ENCODE measurements at regions not wholly inside any gene's neighbourhood (a gene's known extent, or its start where the extent isn't known, plus 50 kb on each side); places are given as distances from the start of the nearest gene placed in this dataset.

- DNase-seq: peak; percentile 22
These were observed 78.5 kb downstream of the RPLP1 start for GRCh38 chr15:69530991-69531664.

DNA sequence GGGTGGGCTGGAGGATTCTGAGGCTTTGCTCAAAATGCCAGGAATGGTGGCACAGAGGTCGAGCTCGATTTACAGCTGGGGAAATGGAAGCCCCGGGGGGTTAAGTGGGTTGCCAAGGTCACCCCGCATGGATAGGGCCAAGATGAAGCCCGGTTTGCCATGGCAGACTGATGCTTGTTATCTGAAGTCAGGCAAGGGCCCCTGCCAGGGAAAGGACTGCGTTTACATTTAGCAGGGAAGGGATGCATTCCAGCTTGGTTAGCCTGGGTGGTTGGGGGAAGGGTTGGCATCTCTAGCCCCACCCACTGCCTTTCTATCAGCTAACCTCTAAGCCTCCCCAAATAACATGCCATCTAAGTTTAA lies 79.0 kb downstream of the RPLP1 start:
- peak; percentile 34 for DNase-seq

DNA sequence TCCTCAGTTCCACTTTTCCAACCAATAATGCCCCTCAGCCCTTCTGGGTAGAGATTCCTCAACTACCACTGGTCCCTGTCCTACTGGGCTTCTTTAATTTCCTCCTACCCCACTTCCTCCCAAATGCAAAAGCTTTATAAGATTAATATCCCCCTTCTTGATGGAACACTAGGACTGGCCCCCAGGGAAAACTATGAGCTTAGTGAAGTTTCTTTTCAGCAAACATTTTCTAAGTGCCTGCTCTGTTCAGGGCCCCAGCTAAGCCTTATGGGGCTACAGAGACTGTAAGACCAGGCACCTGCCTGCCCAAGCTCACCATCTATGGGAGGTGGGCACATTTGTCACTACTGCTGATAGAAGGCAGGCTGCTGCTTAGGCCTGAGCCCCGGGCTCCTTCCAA lies 79.4 kb downstream of the RPLP1 start:
- no peak for DNase-seq

DNA sequence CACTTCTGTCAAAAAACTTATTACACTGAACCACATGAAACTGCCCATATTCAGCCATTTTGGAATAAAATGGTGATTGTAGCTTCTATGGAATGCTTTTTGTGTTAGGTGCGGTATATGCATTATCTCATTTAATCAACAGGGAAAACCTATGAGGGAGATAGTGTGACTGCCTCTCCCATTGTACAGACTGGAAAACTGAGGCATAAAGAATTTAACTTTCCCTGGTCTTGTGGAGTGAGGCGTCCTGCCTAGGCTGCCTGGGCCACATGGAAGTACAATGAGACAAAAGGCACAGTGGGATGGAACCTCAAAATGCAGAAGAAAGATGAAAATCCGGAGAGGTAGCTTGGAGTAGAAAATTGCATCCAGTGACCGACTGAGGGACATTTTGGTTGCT lies 80.2 kb downstream of the RPLP1 start:
- no peak for DNase-seq

DNA sequence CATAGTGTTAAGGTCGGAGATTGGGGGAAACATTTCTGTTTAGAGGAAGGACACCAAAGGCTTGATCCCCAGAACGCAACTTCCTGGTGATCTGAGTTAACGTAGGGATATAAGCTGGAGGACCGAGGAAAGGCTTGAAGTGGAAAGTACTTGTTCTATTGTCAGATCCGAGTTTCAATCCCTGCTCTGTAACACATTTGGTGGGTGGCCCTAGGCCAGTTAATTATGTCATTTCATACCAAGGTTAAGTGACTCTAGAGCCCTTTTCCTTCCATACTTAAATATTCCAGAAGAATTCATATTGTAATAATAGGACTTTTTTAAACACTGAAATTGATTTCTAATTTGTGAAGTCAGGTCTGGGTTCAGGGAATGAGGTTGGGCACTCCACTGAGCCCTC lies 80.9 kb downstream of the RPLP1 start:
- no peak for DNase-seq

DNA sequence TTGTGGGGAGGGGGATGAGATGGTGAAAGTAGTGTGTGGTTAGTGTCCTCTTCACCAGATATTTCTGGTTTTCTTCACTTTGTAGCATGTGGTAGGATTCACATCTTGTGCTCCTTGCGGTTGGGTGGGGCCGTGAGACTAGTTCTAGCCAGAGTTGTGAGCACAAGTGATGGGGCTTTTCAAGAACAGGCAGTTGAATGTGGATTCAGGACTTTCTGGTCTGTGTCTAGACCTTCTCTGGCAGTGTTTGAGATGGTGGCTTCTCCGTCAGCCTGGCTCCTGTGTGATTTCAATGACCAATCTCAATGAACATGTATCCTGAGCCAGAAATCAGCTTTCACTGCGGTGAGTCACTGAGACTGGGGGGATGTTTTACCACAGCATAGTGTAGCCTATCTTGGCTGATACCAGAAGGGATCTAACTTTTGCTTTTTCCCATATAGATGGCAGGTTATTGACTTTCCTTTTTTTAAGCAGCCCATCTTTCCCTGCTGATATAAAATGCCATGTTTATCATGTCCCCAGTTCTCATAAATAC lies 82.6 kb downstream of the RPLP1 start:
- DNase-seq: no peak

- DNase-seq: no peak
These were observed 83.4 kb downstream of the RPLP1 start for GRCh38 chr15:69535998-69536397.

- peak; percentile 50 for DNase-seq
These were observed 84.3 kb downstream of the RPLP1 start for GRCh38 chr15:69536726-69537512.

DNA sequence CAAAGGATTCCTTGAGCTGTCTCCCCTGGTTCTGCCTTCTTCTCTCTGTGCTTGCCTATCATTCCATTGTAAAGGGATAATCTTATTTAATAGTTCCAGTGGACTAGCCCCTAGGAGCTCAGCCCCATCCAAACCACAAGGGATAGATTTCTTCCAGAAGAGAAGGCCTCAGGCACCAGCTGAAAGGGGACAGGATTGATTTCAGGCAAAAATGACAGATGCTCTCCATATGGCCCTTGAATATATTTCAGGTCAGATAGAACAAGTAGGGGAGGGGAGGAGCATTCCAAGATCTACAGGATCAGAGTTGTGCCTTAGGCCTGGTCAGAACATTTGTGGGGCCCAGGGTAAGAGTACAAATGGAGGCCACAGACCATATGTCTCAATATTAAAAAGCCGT lies 85.3 kb downstream of the RPLP1 start:
- peak; percentile 85 for DNase-seq

GRCh38 chr15:69538379-69538778 lies 85.8 kb downstream of the RPLP1 start:
- DNase-seq: peak; percentile 45

DNA sequence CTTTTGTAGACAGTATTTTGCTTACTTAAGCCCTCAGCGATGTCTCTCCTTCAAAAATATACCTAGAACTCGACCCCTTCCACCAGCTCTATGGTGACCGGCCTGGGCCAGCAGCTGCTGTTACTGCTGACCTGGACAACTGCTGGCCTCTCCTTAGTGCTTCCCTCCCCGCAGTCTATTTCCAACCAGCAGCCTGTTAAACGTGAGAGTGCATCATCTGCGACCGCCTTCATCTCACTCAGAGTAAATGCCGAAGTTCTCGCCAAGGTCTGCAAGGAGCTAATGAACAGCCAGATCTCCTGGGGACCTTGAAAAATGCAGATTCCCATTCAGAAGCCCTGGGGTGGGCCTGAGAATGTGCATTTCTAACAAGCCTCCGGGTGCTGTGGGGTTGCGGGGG lies 86.7 kb downstream of the RPLP1 start:
- DNase-seq: peak; percentile 57

- peak; percentile 98 for DNase-seq
These were observed 88.0 kb downstream of the RPLP1 start for GRCh38 chr15:69540622-69541021.

- DNase-seq: no peak
These were observed 89.4 kb downstream of the RPLP1 start for GRCh38 chr15:69542028-69542427.

- DNase-seq: no peak
These were observed 91.2 kb downstream of the RPLP1 start for GRCh38 chr15:69543681-69544364.

DNA sequence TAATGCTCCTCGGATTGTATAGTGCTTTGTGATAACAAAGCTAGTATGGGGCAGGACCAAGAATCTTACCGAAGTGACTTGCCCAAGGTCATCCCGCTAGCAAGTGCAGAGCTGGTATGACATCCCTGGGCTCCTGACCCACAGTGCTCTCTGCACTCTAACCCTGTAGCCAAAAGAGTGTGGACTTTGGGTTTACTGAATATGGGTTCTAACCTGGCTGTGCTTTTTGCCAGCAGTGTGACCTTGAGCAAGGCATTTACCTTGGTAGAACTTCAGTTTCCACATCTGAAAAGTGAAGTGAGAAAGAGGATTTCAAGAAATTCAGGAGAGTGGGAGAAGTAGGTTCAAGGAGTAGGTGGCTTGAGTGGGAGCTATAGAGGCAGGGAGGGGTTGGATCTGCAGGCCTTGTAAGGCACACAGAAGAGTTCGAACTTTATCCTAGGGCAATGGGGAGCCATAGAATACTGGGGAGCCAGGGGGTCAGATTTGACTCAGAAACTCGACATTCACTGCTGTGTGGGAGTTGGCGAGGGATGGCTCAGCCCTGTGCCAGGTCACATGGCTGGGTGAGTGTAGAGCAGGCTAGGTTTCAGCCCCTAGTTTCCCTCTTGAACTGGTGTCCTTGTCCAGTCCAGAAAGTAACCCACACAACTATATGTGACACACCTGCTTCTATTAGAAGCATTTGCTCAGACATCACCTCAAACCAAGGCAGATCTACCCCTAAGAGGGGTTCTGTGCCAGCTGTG lies 91.9 kb downstream of the RPLP1 start:
- DNase-seq: no peak

DNA sequence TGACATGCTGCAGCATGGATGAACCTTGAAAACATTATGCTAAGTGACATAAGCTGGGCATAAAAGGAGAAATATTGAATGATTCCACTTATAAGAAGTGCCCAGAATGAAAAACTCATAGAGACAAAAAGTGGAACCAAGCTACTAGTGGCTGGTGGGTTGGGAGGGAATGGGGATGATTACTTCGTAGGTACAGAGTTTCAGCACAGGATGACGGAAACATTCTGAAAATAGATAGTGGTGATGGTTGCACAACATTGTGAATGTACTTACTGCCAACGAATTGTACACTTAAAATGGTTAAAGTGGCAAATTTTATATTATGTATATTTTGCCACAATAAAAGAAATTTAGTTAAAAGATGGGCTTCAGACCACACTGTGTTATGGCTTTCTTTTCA lies 93.6 kb downstream of the RPLP1 start:
- DNase-seq: no peak

DNA sequence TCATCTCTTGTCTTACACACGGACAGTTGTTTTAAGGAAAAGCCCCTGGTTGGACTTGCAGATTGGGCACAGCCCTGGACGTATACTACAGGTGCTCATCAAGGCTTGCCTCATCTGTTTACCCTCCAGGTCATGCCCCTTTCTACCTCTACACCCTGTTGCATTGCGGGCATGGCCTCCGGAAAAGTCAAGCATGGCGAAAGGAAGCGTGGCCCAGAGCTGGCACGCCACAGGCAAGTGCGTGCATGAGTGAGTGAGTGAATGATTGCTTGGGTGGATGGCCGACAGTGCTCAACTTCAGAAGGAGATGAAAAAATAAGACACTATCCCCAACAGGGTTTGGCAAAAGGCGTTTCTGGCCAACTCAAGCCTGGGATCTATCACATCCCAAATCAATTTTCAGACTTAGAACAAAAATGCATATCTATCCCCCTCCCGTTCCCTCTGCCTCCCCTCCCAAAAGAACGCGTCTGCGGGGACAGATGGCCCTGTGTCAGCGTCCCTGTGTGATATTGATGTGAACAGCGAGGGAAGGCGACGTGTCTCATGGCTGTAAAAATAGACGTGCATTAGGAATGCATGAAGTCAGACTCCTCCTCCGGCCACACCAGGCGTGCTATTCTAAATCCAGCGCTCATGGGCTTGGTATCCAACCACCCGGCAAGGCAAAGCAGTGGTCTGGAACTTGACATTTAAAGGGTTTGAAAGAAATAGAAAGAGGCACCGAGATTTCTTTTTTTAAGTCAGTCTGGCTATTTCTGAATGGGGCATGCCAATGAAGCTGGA lies 96.0 kb downstream of the RPLP1 start:
- DNase-seq: peak; percentile 89

DNA sequence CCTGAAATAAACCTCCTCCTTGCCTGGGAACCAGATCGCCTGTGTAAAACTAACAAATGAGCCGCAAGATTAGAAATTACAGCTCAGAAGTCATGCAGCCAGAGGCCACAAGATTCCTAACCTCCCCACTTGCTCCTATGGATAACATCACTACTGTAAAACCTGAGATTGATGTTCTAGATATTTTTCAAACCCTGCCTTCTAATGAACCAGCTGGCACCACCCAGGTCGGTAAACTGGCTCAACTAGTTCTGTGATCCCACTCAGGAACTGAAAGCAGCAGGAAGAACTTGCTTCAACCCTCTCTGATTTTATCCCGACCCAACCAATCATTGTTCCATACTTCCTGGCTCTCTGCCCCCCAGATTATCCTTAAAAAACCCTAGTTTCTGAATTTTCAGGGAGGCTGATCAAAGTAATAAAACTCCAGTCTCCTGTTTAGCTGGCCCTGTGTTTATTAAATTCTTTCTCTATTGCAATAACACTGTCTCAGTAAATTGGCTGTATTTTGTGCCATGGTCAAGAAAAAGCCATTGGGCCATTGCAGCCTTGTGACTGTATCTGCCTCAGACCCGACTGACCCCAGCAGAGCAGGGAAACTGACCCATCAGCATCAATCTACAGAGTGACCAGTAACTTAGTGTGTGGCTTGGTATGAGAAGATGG lies 98.9 kb downstream of the RPLP1 start:
- no peak for DNase-seq

DNA sequence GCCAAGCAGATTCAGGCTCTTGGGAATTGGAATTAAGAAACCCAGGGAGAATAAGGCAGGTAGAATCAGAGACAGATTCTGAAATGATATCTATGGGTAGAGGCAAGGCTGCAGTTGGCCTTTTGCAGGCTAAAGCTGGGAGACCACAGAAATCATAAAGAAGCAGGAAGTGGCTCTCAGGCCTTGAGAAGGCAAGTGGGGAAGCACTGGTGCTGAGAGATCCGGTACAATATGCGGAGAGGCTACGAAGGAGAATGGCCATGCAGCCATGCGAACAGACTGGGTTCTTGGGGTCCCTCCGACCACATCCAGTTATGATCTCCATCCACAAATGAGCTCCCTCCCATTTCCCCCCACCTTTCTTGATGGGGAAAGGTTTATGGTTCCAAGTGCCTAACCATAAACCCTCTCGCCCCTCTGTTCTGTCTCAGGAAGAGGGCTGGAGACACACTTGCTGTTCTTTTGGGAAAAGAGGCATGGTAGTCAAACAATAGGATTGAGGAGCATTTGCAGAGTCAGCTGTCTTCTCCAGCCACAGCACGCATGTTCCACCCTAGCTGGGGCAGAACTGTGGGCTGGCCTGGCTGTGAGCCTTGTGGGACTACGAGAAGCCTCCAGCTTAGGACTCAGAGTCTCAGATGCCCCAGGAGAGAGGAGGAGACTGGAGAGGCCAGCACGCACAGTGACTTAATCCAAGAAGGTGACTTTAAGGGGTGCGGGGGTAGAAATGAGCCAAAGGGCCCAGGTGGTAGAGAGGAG lies 99.6 kb downstream of the RPLP1 start:
- DNase-seq: no peak

DNA sequence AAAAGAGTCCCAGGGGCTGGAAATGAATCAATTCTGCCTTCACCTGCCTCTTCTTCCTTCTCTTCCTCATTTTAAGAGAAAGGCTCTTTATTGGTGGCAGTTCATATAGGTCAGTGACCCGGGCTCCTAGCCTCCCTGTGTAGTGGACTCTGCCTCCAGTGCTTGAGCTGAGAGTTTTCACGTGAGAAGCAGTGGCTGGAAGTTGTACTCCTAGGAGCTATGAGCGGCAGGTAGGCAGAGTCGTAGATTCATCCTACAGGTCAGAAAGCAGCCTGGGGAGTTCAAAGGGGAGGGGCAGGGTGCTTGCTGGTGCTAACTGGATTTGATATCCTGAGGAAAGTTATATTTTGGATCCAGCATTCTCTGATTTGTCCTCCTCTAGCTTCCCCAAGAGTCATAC lies 101.1 kb downstream of the RPLP1 start:
- no peak for DNase-seq

All from tongue (tissue), 1 donor.